Skeletal muscle tissue (tissue), 3 donors: ENCODE measurements at regions not wholly inside any gene's neighbourhood (a gene's known extent, or its start where the extent isn't known, plus 50 kb on each side); places are given as distances from the start of the nearest gene placed in this dataset.

ENCODE experiments used
- H3K27ac ChIP-seq: one replicate; pipeline ENCODE4 v1.7.0; 2013; ENCODE audit warnings: mild to moderate bottlenecking, low read depth, low read length, inconsistent platforms
- H3K27me3 ChIP-seq, 3 donors: one replicate each; pipeline ENCODE4 v1.7.0; 2013; ENCODE audit warnings: low read length in 3 of 3; ENCODE audit not compliant: control insufficient read depth in 3 of 3, insufficient read depth in 3 of 3
- H3K36me3 ChIP-seq, 3 donors: one replicate each; pipeline ENCODE4 v1.7.0; 2013; ENCODE audit warnings: low read length in 3 of 3; ENCODE audit not compliant: control insufficient read depth in 3 of 3, insufficient read depth in 3 of 3
- H3K4me1 ChIP-seq, 3 donors: one replicate each; pipeline ENCODE4 v1.7.0; 2013; ENCODE audit warnings: low read length in 3 of 3, mild to moderate bottlenecking in 3 of 3; ENCODE audit not compliant: control insufficient read depth in 3 of 3, insufficient read depth in 3 of 3
- H3K4me3 ChIP-seq, 3 donors: one replicate each; pipeline ENCODE4 v1.7.0; 2013; ENCODE audit warnings: low read length in 3 of 3
- H3K9ac ChIP-seq, 3 donors: one replicate each; pipeline ENCODE4 v1.7.0; 2013; ENCODE audit warnings: low read length in 3 of 3, mild to moderate bottlenecking in 3 of 3, moderate library complexity in 2 of 3, low read depth in 1 of 3
- H3K9me3 ChIP-seq, 3 donors: one replicate each; pipeline ENCODE4 v1.7.0; 2013; ENCODE audit warnings: low read length in 3 of 3; ENCODE audit not compliant: control insufficient read depth in 3 of 3
- donor health status: Osteomylitis.

GRCh38 chr2:192369969-192370368 lies 175.2 kb upstream of the TMEFF2 start:
- Histone ChIP-seq H3K9me3 (no peaks in the 10 kb centered on the region), H3K4me3 (no peak overlapping the region), H3K4me1 (no peaks in the 10 kb centered on the region), H3K36me3 (no peaks in the 10 kb centered on the region), H3K27me3 (no peaks in the 10 kb centered on the region), H3K9ac (no peak overlapping the region), H3K27ac (no peak overlapping the region)

- no peak overlapping the region for H3K4me3 ChIP-seq
- no peak overlapping the region for H3K27ac ChIP-seq
- no peaks in the 10 kb centered on the region for H3K27me3 ChIP-seq
- no peaks in the 10 kb centered on the region for H3K4me1 ChIP-seq
- no peak overlapping the region for H3K9ac ChIP-seq
- no peaks in the 10 kb centered on the region for H3K9me3 ChIP-seq
- H3K36me3 ChIP-seq: no peaks in the 10 kb centered on the region
Observed at GRCh38 chr2:192357217-192357616, 162.5 kb upstream of the TMEFF2 start.

GRCh38 chr2:192354512-192355244 lies 159.9 kb upstream of the TMEFF2 start:
- Histone ChIP-seq H3K4me3 (no peak overlapping the region), H3K9me3 (no peaks in the 10 kb centered on the region), H3K4me1 (no peaks in the 10 kb centered on the region), H3K27ac (no peak overlapping the region), H3K9ac (no peak overlapping the region), H3K36me3 (no peaks in the 10 kb centered on the region), H3K27me3 (no peaks in the 10 kb centered on the region)

DNA sequence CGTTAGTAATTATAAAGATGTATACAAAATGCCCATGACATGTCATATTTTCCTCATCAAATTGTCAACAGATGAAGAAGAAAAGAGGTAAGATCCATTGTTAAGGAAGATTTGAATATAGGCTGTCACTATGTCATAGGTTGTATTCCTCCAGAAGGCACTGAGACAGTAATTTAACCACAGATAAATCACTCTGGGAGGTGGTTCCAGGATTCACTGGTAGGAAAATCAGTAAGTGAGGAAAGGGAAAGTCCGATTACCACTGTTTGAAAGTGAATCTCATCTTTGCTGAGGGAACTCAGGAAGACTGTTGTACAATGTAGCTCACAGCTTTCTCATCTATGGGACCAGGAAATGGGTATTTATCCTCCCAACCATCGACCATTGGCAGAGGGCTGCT lies 152.8 kb upstream of the TMEFF2 start:
- Histone ChIP-seq H3K9me3 (no peaks in the 10 kb centered on the region), H3K4me3 (no peak overlapping the region), H3K9ac (no peak overlapping the region), H3K27me3 (no peaks in the 10 kb centered on the region), H3K36me3 (no peaks in the 10 kb centered on the region), H3K27ac (no peak overlapping the region), H3K4me1 (no peaks in the 10 kb centered on the region)

GRCh38 chr2:192345287-192345686 lies 150.6 kb upstream of the TMEFF2 start:
- Histone ChIP-seq H3K27me3 (no peaks in the 10 kb centered on the region), H3K4me1 (no peaks in the 10 kb centered on the region)

DNA sequence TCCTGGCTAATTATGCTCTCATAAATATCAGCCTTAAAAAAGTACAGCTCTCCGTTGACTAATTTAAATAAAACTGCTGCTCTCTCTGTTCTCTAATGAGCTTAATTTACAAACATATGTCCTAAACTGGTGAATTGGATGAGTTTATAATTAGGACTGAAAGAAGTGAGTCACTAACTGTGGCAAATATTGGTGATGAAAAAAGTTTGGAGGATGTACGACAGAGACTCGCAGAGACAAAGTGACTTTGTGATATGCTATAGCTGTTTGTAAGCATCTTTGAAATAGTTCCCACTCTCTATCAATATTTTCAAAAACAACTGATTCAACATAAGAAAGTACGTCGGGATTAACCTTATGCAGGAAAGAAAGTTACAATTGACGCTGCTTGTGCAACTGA lies 138.9 kb upstream of the TMEFF2 start:
- Histone ChIP-seq H3K4me1 (no peaks in the 10 kb centered on the region), H3K36me3 (no peaks in the 10 kb centered on the region), H3K4me3 (no peak overlapping the region), H3K27me3 (no peaks in the 10 kb centered on the region), H3K9ac (no peak overlapping the region), H3K9me3 (no peaks in the 10 kb centered on the region), H3K27ac (no peak overlapping the region)

More at GRCh38 chr2:192345287-192345686, 150.6 kb upstream of the TMEFF2 start:
- H3K4me3 ChIP-seq: no peak overlapping the region
- no peaks in the 10 kb centered on the region for H3K36me3 ChIP-seq
- no peaks in the 10 kb centered on the region for H3K9me3 ChIP-seq
- H3K27ac ChIP-seq: no peak overlapping the region
- no peak overlapping the region for H3K9ac ChIP-seq

GRCh38 chr2:192328297-192328696 lies 133.6 kb upstream of the TMEFF2 start:
- no peaks in the 10 kb centered on the region for H3K9me3 ChIP-seq
- H3K9ac ChIP-seq: no peak overlapping the region
- no peak overlapping the region for H3K4me3 ChIP-seq
- no peaks in the 10 kb centered on the region for H3K4me1 ChIP-seq
- H3K27ac ChIP-seq: no peak overlapping the region
- no peaks in the 10 kb centered on the region for H3K36me3 ChIP-seq
- H3K27me3 ChIP-seq: no peaks in the 10 kb centered on the region

- no peaks in the 10 kb centered on the region for H3K36me3 ChIP-seq
- no peaks in the 10 kb centered on the region for H3K9me3 ChIP-seq
- H3K4me3 ChIP-seq: no peak overlapping the region
- no peak overlapping the region for H3K27ac ChIP-seq
- no peaks in the 10 kb centered on the region for H3K4me1 ChIP-seq
- no peak overlapping the region for H3K9ac ChIP-seq
- H3K27me3 ChIP-seq: no peaks in the 10 kb centered on the region
Observed at GRCh38 chr2:192327576-192327975, 132.8 kb upstream of the TMEFF2 start.

DNA sequence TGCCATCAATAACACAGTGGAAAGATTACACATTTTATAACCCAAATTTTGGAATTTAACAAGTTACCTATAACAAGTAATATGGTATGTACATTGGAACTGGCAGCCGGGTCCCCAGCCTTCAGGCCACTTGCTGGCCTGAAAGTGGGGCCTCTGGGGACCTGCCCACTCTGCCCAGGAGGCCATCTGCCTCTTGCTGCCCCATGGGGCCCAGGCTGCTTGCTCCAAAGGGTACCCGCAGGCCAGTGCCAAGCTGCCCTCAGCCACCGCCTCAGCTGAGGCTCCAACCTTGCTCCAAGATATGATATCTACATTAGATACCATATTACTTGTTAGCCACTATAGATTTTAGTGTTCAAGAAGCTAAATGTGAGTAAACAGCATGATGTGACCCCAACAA lies 120.8 kb upstream of the TMEFF2 start:
- Histone ChIP-seq H3K36me3 (no peaks in the 10 kb centered on the region), H3K4me1 (no peaks in the 10 kb centered on the region), H3K9ac (no peak overlapping the region), H3K27ac (no peak overlapping the region), H3K4me3 (no peak overlapping the region), H3K27me3 (no peaks in the 10 kb centered on the region), H3K9me3 (no peaks in the 10 kb centered on the region)

DNA sequence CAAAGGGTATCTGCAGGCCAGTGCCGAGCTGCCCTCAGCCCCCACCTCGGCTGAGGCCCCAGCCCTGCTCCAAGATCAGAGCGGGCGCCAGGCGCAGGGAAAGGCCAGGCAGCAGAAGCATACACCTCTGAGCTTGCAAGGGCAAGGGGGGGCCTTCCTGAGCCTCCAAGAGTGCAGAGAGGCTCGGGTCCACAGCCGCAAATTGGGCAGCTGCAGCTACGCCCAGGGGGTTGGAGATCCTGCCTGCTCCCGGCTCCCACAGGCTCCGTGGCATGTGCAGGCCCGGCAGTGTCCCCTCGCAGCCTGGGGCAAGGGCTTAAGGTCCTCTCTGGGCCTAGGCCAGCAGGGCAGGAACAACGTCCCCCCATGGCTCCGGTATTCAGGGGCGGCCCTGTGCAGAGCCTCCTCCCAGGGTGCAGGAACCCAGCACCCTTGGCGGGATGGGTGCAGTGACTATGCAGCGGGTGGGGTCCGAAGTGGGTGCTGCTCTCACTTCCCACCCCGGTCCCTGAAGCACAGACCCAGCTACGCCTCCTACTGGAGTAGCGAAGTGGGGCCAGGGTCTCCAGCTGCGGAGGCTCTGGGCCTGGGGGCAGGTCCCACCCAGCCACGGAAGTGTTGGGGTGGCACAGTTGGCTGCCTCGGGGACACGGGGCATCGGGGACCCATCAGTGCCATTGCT lies 120.2 kb upstream of the TMEFF2 start:
- H3K9ac ChIP-seq: no peak overlapping the region

More for the DNA sequence above, 120.2 kb upstream of the TMEFF2 start:
- no peaks in the 10 kb centered on the region for H3K36me3 ChIP-seq
- no peak overlapping the region for H3K27ac ChIP-seq
- no peak overlapping the region for H3K4me3 ChIP-seq
- no peaks in the 10 kb centered on the region for H3K27me3 ChIP-seq
- H3K9me3 ChIP-seq: no peaks in the 10 kb centered on the region
- H3K4me1 ChIP-seq: no peaks in the 10 kb centered on the region
